ENCODE measurements at regions not wholly inside any gene's neighbourhood (a gene's known extent, or its start where the extent isn't known, plus 50 kb on each side); places are given as distances from the start of the nearest gene placed in this dataset.
A peak's percentile ranks its signal among the peaks of the same experiment; 100 is the strongest.
"Not testable (repeated sequence)": the region's sequence is repeated elsewhere in the genome, so short reads cannot be mapped to it uniquely, and the experiment has no call there.

- DNase-seq: no peak
Measured at GRCh38 chr3:72659596-72659995, 188.6 kb downstream of the SHQ1 start.

- DNase-seq: no peak
Measured at GRCh38 chr3:72659188-72659587, 189.1 kb downstream of the SHQ1 start.

DNA sequence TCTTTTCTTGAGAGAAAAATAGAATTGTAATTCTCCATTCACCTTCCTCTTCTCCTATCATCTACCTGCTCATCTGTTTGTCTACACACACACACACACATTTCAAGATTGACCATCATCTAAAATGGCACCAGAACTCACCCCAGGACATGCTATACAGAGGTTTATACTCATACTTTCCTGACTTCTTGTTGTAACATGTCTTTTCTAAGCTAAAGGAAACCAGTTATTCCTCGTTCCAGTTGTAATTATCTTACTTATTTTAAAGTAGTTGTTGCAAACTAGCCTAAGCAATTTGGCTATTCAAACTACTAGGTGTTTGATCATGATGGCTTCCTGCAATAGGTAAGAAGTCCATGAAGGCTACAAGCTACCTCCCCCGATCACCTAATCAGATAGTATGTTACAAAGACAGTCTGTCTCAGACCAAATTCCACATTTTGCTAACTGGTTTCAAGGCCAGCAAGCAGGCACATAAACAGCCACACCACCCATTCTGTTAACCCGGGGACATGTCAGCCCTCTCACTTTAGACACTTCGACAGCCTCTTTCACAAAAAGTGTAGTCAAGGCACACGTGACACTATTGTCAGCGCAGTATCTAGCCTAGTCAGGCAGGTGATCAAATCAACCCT is 189.7 kb downstream of the SHQ1 start:
- no peak for DNase-seq

- DNase-seq: no peak
Measured at GRCh38 chr3:72657666-72658065, 190.6 kb downstream of the SHQ1 start.

DNA sequence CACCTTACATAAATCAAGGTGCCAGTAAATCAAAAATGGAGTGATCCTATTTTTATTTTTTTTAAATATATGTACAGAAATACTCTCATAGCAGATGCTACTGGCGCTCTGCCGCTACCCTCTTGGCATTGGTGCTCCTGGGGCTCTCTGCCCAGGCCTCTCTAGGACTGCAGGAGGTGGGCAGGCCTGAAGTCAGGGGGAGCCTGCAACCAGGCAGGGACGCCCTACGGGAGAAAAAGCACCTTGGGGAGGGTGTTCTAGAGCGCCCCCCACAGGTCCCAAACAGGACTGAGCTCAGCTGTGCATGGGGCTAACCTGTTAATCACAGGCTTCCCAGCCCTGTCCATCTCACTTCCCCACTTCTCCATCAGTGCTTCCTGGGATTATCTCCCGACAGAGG is 192.5 kb downstream of the SHQ1 start:
- no peak for DNase-seq

DNA sequence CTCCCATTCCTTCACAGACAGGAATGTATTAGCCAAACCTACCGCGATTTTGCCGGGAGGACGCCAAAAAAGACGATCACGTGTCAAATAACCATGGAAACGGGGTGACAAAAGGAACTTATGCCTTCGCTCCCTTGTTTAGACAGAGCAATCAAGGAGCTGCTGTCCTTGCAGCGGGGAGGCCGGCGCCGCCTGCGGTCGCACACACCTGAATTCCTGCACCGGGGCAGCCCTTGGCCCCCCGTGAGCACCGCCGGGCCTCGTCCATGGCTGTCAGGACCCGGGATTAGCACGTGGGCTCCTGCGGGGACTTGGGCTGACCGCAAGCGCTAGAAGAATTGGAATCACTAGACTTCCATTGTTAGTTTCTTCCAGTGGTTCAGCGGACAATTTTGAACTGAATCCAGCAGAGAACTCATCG is 193.1 kb downstream of the SHQ1 start:
- DNase-seq: peak; percentile 53

GRCh38 chr3:72652395-72652794 is 195.8 kb downstream of the SHQ1 start:
- DNase-seq: no peak

- no peak for DNase-seq
Measured at GRCh38 chr3:72651498-72651897, 196.7 kb downstream of the SHQ1 start.

DNA sequence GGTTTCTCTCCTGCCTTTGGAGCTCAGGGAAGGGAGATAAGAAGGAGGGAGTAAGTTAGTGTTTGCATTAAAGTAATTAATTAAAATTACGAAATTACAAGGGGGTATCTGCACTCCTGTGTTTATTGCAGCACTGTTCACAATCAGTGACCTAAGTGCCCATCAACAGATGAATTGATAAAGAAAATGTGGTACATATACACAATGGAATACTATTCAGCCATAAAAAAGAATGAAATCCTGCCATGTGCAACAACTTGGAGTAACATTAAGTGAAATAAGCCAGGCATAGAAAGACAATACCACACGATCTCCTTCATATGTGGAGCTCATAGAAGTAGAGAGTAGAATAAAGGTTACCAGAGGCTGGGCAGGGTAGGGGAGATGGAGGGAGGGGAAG is 202.0 kb downstream of the SHQ1 start:
- DNase-seq: no peak

DNA sequence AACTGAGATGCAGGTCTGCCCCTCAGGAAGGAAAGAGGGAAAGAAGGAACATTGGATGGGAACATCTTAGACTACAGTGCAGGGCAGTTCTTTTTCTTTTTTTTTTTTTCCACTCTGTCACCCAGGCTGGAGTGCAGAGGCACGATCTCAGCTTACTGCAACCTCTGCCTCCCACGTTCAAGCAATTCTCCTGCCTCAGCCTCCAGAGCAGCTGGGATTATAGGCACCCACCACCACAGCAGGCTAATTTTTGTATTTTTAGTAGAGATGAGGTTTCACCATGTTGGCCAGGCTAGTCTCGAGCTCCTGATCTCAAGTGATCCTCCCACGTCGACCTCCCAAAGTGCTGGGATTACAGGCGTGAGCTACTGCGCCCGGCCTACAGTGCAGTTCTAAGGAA is 204.6 kb downstream of the SHQ1 start:
- not testable (repeated sequence) for DNase-seq

DNA sequence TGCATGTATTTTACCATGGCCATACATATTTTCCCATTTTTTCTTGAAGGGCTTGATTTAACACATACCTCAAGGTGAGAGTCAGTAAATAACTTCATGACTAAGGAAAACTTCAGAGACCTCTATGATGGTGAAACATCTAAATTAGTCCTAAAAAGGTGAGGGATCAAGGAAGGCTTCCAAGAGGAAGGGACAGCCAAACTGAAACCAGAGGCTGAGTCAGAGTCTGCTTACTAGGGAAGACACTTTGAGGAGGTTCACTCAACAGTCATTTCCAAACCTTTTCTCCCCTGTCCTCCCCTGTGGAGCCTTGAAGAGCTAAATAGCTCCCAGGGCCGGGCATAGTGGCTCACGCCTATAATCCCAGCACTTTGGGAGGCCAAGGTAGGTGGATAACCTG is 206.6 kb downstream of the SHQ1 start:
- no peak for DNase-seq

DNA sequence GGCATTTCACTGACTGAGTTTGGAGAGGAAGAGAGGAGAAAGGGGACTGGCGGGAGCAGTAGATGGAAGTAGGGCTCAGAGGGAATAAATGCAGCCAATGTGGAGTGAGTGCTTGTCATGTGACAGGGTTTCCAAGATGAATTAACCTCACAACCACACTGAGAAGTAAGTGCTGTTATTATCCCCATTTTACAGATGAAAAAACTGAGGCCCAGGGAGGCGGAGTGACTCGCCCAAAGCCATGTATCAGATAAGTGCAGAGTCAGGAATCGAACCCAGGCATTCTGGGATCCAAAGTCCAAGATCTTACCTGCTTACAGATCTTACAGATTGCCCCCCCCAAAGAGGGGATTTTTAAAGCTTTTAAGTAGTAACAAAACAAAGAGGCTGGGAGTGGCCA is 207.2 kb downstream of the SHQ1 start:
- no peak for DNase-seq

DNA sequence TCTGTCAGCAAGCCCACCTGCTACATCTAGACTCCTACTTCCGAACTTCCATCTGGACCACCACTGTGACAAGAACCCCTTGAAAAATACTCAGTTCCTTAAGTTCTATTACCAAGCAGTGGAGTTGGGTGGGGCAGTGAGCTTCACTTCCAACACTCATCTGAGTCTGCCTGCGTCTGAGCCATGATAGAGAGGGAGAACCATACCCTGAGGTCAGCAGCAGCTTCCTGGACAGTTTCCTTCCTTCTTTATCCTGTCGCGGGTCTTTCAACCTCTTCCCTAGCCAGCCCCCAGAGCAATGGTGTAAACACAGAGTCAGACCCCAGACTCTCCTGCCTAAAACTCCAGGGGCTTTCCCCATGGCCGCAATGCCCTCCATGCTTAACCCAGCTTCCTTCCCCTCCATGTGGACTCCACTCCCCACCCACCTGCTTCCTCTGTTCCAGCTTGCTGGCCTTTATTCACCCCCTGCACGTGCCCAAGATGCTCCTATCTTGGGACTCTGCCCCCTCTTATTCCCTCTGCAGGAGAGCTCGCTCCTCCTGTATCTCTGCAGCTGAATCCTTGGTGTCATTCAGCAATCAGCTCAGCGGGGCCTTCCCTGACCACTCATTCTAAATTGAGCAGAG is 211.2 kb downstream of the SHQ1 start:
- DNase-seq: no peak

- no peak for DNase-seq
Measured at GRCh38 chr3:72635551-72635950, 212.7 kb downstream of the SHQ1 start.

- DNase-seq: no peak
Measured at GRCh38 chr3:72634128-72634527, 214.1 kb downstream of the SHQ1 start.

GRCh38 chr3:72633534-72633933 is 214.7 kb downstream of the SHQ1 start:
- no peak for DNase-seq

- no peak for DNase-seq
Measured at GRCh38 chr3:72633121-72633520, 215.1 kb downstream of the SHQ1 start.

GRCh38 chr3:72632129-72632528 is 216.1 kb downstream of the SHQ1 start:
- no peak for DNase-seq

DNA sequence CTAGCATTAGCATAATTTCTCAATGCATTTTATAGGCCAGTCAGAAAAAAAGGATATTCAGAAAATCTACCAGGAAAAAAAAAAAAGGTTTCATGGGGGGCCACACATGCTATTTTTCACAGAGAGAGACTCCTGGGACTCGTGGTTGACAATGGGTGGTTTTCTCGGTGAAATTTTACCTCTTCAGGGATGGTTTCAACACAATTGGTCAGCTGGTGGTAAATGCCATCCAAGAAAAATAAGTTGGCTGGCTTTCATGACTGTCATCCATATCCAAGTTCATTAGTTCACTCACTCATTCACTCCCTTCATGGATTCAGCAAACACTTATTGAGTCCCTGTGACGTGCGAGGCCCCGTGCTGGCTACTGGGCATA is 217.3 kb downstream of the SHQ1 start:
- no peak for DNase-seq

DNA sequence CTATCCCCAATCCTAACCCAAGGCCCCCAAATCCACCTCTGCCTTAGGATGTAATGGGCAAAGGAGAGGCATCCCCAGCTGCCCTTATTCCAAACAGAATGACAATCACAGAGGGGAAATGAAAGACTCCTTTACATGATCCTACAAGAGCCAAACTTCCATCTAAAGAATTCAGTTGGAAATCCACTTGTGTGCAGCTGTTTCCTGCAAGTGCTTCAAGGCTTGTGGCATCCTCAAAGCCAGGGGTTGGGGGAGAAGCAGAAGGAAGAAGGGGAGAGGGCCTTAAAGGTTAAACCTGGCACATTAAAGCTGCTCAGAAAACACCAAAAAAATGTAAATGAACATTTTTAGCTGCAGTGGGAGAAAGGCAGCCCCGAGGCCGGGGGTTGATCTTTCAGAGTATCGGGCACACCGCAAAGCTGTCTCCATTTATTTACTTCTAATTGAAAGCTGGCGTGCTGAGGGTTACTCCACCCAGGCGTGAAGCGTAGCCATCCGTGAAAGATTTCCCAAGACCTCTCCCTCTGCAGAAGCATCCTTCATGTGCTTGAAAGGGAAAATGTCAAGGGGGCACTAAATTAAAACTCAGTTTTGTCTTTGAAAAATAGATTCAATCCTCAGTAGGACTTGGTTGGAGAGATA is 217.8 kb downstream of the SHQ1 start:
- DNase-seq: no peak

DNA sequence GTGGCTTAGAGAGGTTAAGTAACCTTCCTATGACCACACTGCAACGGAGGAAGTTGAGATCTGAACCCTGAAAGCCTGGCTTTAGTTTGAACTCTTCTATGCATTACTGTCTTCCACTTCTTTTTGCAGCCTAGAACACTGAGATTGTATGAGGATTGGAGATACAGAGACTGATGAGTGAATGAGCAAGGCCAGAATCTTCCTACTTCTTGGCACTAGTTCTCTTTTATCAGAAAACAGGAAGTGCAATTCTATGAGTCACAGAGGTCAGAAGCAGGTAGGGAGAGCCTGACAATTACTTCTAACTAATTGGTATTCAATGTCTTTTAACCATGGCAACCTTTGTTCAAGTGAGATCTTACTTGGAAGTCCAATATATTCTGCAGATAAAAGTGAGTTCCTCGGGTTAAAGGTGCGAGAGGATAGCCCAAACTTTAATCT is 219.0 kb downstream of the SHQ1 start:
- no peak for DNase-seq

DNA sequence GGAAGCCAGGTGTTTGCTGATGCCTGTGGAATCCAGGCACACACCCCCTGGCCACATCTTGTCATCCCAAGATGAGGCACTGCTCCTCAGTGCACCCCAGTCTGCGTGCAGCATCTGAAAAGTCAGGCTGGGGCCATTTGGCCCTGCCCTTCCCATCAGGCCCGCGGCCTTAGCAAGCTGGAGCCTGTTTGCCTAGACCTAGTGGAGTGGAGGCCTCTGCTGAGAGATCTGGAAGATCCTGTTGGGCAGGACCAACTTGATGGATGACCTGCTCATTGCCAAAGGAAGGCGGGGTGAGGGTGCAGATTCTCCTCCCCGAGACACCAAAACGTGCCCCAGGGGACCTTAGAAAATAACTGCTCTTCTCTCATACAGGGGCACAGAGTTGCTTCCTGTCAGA is 220.2 kb downstream of the SHQ1 start:
- DNase-seq: no peak

GRCh38 chr3:72627271-72627670 is 221.0 kb downstream of the SHQ1 start:
- no peak for DNase-seq

DNA sequence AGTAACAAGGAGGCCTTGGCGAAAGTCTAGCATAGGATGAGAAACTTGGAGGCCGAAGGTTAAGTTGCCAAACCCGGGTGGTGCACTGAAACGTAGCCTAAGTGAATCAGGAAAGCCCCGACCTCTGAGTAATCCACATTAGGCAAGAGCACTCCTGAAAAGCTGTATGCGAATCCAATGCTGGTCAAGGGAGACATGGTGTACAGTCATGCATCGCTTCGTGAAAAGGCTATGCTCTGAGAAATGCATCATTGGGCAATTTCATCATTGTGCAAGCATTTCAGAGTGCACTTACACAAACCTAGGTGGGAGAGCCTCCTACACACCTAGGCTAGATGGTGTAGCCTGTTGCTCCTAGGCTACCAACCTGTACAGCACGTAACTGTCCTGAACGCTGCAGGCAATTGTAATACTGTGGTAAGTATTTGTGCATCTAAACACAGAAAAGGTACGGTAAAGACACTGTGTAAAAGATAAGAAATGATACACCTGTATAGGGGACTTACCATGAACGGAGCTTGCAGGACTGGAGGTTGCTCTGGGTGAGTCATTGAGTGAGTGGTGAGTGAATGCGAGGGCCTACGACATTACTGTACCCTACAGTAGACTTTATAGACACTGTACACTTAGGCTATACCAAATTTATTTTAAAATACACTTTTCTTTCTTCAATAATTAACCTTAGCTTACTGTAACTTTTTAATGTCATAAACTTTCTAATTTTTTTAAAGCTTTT is 222.5 kb downstream of the SHQ1 start:
- no peak for DNase-seq

All from left hindlimb (tissue), 1 donor.